ENCODE measurements at regions not wholly inside any gene's neighbourhood (a gene's known extent, or its start where the extent isn't known, plus 50 kb on each side); places are given as distances from the start of the nearest gene placed in this dataset.

- H3K9ac ChIP-seq (ENCODE audit: insufficient read depth, low read length), result no peak overlapping the region
- no peak overlapping the region for H2AFZ ChIP-seq (ENCODE audit: low read length)
- H3K27ac ChIP-seq (ENCODE audit: insufficient read depth, low read length), result no peak overlapping the region
- TF ChIP-seq CTCF (conservative IDR thresholded peaks at IDR 0.05 in 1 of 2, IDR thresholded peaks at IDR 0.05 in 1 of 2; ENCODE audit: low read depth in 1 of 2, low read length in 2 of 2) (no peak), EZH2 (IDR thresholded peaks at IDR 0.05; ENCODE audit: low read length, missing control alignments) (no peak)
- H3K9me3 ChIP-seq (ENCODE audit: control insufficient read depth, insufficient read depth, low read depth, low read length), result no peaks in the 10 kb centered on the region
- no peaks in the 10 kb centered on the region for H3K79me2 ChIP-seq (ENCODE audit: control insufficient read depth, insufficient read depth, low read length)
- H4K20me1 ChIP-seq (ENCODE audit: control insufficient read depth, extremely low read depth, insufficient read depth, low read length), result no peaks in the 10 kb centered on the region
- no peak overlapping the region for H3K4me3 ChIP-seq (replicated peaks in 1 of 4; ENCODE audit: control extremely low read depth in 1 of 4, insufficient read depth in 1 of 4, low read depth in 3 of 4, low read length in 4 of 4)
- DNase-seq (ENCODE audit: low read depth in 2 of 2), result no peak
- no peaks in the 10 kb centered on the region for H3K4me1 ChIP-seq (ENCODE audit: control insufficient read depth, extremely low read depth, insufficient read depth, low read length)
- H3K27me3 ChIP-seq (ENCODE audit: control insufficient read depth, insufficient read depth, low read length), result no peaks in the 10 kb centered on the region
- no peaks in the 10 kb centered on the region for H3K36me3 ChIP-seq (ENCODE audit: control insufficient read depth, insufficient read depth, low read length)
- H3K4me2 ChIP-seq (ENCODE audit: extremely low read depth, insufficient read depth, low read length), result no peak overlapping the region
Measured at GRCh38 chr3:173249457-173249856, 108.4 kb upstream of the SPATA16 start.

- no peak for TF ChIP-seq CTCF (conservative IDR thresholded peaks at IDR 0.05 in 1 of 2, IDR thresholded peaks at IDR 0.05 in 1 of 2; ENCODE audit: low read depth in 1 of 2, low read length in 2 of 2)
- TF ChIP-seq EZH2 (IDR thresholded peaks at IDR 0.05; ENCODE audit: low read length, missing control alignments), result no peak
- Histone ChIP-seq H4K20me1 (ENCODE audit: control insufficient read depth, extremely low read depth, insufficient read depth, low read length) (no peaks in the 10 kb centered on the region), H3K9me3 (ENCODE audit: control insufficient read depth, insufficient read depth, low read depth, low read length) (no peaks in the 10 kb centered on the region)
Measured at GRCh38 chr3:173241727-173242126, 100.7 kb upstream of the SPATA16 start.

DNA sequence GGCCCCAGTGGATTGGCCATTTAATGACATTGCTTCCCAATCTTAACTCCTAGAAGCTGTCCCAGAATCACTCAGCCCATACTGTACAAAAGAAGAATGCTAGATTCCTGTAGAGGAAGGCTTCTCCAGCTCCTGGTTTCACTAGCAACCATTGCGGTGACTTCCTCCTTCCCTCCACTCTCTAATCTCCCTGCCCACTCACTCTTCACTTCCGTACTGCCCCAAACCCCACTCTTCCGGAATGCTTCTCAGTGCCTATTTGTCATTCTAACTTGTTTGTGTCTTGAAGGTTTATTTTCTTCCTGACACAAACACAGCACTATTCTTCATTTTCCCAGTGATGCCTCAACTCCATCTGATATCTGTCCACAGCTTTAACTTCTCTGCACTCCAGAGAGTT is 97.1 kb upstream of the SPATA16 start:
- H3K4me2 ChIP-seq (ENCODE audit: extremely low read depth, insufficient read depth, low read length), result no peak overlapping the region
- no peak overlapping the region for H3K9ac ChIP-seq (ENCODE audit: insufficient read depth, low read length)
- H3K79me2 ChIP-seq (ENCODE audit: control insufficient read depth, insufficient read depth, low read length), result no peaks in the 10 kb centered on the region
- H4K20me1 ChIP-seq (ENCODE audit: control insufficient read depth, extremely low read depth, insufficient read depth, low read length), result no peaks in the 10 kb centered on the region
- H3K36me3 ChIP-seq (ENCODE audit: control insufficient read depth, insufficient read depth, low read length), result no peaks in the 10 kb centered on the region
- H3K4me1 ChIP-seq (ENCODE audit: control insufficient read depth, extremely low read depth, insufficient read depth, low read length), result no peaks in the 10 kb centered on the region
- H3K4me3 ChIP-seq (replicated peaks in 1 of 4; ENCODE audit: control extremely low read depth in 1 of 4, insufficient read depth in 1 of 4, low read depth in 3 of 4, low read length in 4 of 4), result no peak overlapping the region
- TF ChIP-seq CTCF (conservative IDR thresholded peaks at IDR 0.05 in 1 of 2, IDR thresholded peaks at IDR 0.05 in 1 of 2; ENCODE audit: low read depth in 1 of 2, low read length in 2 of 2), result no peak
- TF ChIP-seq EZH2 (IDR thresholded peaks at IDR 0.05; ENCODE audit: low read length, missing control alignments), result no peak
- no peak overlapping the region for H2AFZ ChIP-seq (ENCODE audit: low read length)
- no peak overlapping the region for H3K27ac ChIP-seq (ENCODE audit: insufficient read depth, low read length)
- H3K27me3 ChIP-seq (ENCODE audit: control insufficient read depth, insufficient read depth, low read length), result no peaks in the 10 kb centered on the region
- DNase-seq (ENCODE audit: low read depth in 2 of 2), result no peak
- H3K9me3 ChIP-seq (ENCODE audit: control insufficient read depth, insufficient read depth, low read depth, low read length), result no peaks in the 10 kb centered on the region

More at GRCh38 chr3:173241727-173242126, 100.7 kb upstream of the SPATA16 start:
- no peak overlapping the region for H3K9ac ChIP-seq (ENCODE audit: insufficient read depth, low read length)
- H3K36me3 ChIP-seq (ENCODE audit: control insufficient read depth, insufficient read depth, low read length), result no peaks in the 10 kb centered on the region
- H2AFZ ChIP-seq (ENCODE audit: low read length), result no peak overlapping the region
- H3K4me3 ChIP-seq (replicated peaks in 1 of 4; ENCODE audit: control extremely low read depth in 1 of 4, insufficient read depth in 1 of 4, low read depth in 3 of 4, low read length in 4 of 4), result no peak overlapping the region
- no peak overlapping the region for H3K27ac ChIP-seq (ENCODE audit: insufficient read depth, low read length)
- H3K79me2 ChIP-seq (ENCODE audit: control insufficient read depth, insufficient read depth, low read length), result no peaks in the 10 kb centered on the region
- no peak for DNase-seq (ENCODE audit: low read depth in 2 of 2)
- no peaks in the 10 kb centered on the region for H3K27me3 ChIP-seq (ENCODE audit: control insufficient read depth, insufficient read depth, low read length)
- no peaks in the 10 kb centered on the region for H3K4me1 ChIP-seq (ENCODE audit: control insufficient read depth, extremely low read depth, insufficient read depth, low read length)
- no peak overlapping the region for H3K4me2 ChIP-seq (ENCODE audit: extremely low read depth, insufficient read depth, low read length)
